Bronchial epithelial cell (primary cell): ENCODE measurements at regions not wholly inside any gene's neighbourhood (a gene's known extent, or its start where the extent isn't known, plus 50 kb on each side); places are given as distances from the start of the nearest gene placed in this dataset.

Experiments used
- DNase-seq: peaks from one replicate; pipeline ENCODE4 v3.0.0-alpha.2; 2010; ENCODE audit warnings: low read depth
- FAIRE-seq: peaks from 2 replicates; lab custom pipeline; 2011; peaks lifted over from hg19 to GRCh38; lab: Jason Lieb, UNC
- H3K27me3 ChIP-seq: 2 replicates; pipeline ENCODE4 v1.5.1; 2011; ENCODE audit warnings: low read length; ENCODE audit not compliant: control insufficient read depth, insufficient read depth
- H3K36me3 ChIP-seq: 2 replicates; pipeline ENCODE4 v1.5.1; 2011; ENCODE audit warnings: low read length; ENCODE audit not compliant: control insufficient read depth, insufficient read depth
- H3K4me3 ChIP-seq: 2 replicates; pipeline ENCODE4 v1.5.1; 2011; ENCODE audit warnings: mild to moderate bottlenecking, low read depth, low read length, control low read depth
- CTCF ChIP-seq: IDR thresholded peaks from 2 replicates; pipeline ENCODE4 v1.5.1; 2011; ENCODE audit warnings: mild to moderate bottlenecking, moderate library complexity, low read length, control low read depth, inconsistent platforms; ENCODE audit not compliant: insufficient read depth, severe bottlenecking

- no peak for FAIRE-seq
Measured at GRCh38 chr14:71381814-71382213, 474.6 kb downstream of the PCNX1 start.

GRCh38 chr14:71382315-71382714, 475.1 kb downstream of the PCNX1 start:
- TF ChIP-seq CTCF = no peak

More at GRCh38 chr14:71381814-71382213, 474.6 kb downstream of the PCNX1 start:
- no peak for TF ChIP-seq CTCF
- DNase-seq = no peak
- Histone ChIP-seq H3K27me3 (no peaks in the 10 kb centered on the region), H3K4me3 (no peak overlapping the region), H3K36me3 (peaks cover 2% of the 10 kb centered on the region)

GRCh38 chr14:71383510-71383909, 476.3 kb downstream of the PCNX1 start:
- Histone ChIP-seq H3K27me3 (no peaks in the 10 kb centered on the region), H3K36me3 (peaks cover 2% of the 10 kb centered on the region), H3K4me3 (no peak overlapping the region)
- TF ChIP-seq CTCF = no peak
- no peak for FAIRE-seq
- no peak for DNase-seq

More at GRCh38 chr14:71382315-71382714, 475.1 kb downstream of the PCNX1 start:
- Histone ChIP-seq H3K36me3 (peaks cover 2% of the 10 kb centered on the region), H3K4me3 (no peak overlapping the region), H3K27me3 (no peaks in the 10 kb centered on the region)
- DNase-seq (no peak), FAIRE-seq (no peak)

GRCh38 chr14:71384007-71384845, 477.0 kb downstream of the PCNX1 start:
- Histone ChIP-seq H3K36me3 (peaks cover 2% of the 10 kb centered on the region), H3K27me3 (no peaks in the 10 kb centered on the region), H3K4me3 (no peak overlapping the region)
- no peak for FAIRE-seq
- DNase-seq = no peak
- TF ChIP-seq CTCF = no peak

GRCh38 chr14:71387753-71388152, 480.5 kb downstream of the PCNX1 start:
- FAIRE-seq (no peak), DNase-seq (no peak)
- Histone ChIP-seq H3K4me3 (no peak overlapping the region), H3K36me3 (peaks cover 2% of the 10 kb centered on the region), H3K27me3 (no peaks in the 10 kb centered on the region)
- TF ChIP-seq CTCF = no peak
